Nephron (organoid): ENCODE measurements at regions not wholly inside any gene's neighbourhood (a gene's known extent, or its start where the extent isn't known, plus 50 kb on each side); places are given as distances from the start of the nearest gene placed in this dataset.
"Not testable (repeated sequence)": the region's sequence is repeated elsewhere in the genome, so short reads cannot be mapped to it uniquely, and the experiment has no call there.

Source experiments
- H3K27ac Mint-ChIP-seq, 3 experiments: 2 replicates each; pipeline ENCODE4 v1.8.0; 2020; ENCODE audit warnings: mixed read lengths in 3 of 3, mild to moderate bottlenecking in 2 of 3, moderate library complexity in 1 of 3
- H3K27me3 Mint-ChIP-seq: 2 replicates; pipeline ENCODE4 v1.8.0; 2021; ENCODE audit warnings: low read depth, mild to moderate bottlenecking, moderate library complexity, mixed read lengths
- H3K36me3 Mint-ChIP-seq: 2 replicates; pipeline ENCODE4 v1.8.0; 2020; ENCODE audit warnings: low read depth, mixed read lengths
- H3K4me1 Mint-ChIP-seq: 2 replicates; pipeline ENCODE4 v1.8.0; 2020; ENCODE audit warnings: mixed read lengths
- H3K4me3 Mint-ChIP-seq, 3 experiments: 2 replicates each; pipeline ENCODE4 v1.8.0; 2020; ENCODE audit warnings: mild to moderate bottlenecking in 3 of 3, mixed read lengths in 3 of 3, moderate library complexity in 2 of 3
- H3K9me3 Mint-ChIP-seq: 2 replicates; pipeline ENCODE4 v1.8.0; 2020; ENCODE audit warnings: mixed read lengths
- CTCF ChIP-seq, 3 experiments: fragments of 200-600 bp; sonication (generic); IDR thresholded peaks; one replicate each; pipeline ENCODE4 v1.5.0; 2021; ENCODE audit warnings: antibody characterized with exemption in 3 of 3; ENCODE audit not compliant: unreplicated experiment in 3 of 3

- Mint-ChIP-seq H3K27ac (no peak overlapping the region), H3K4me1 (no peaks in the 10 kb centered on the region), H3K27me3 (peaks cover 13% of the 10 kb centered on the region), H3K36me3 (no peaks in the 10 kb centered on the region), H3K4me3 (no peak overlapping the region), H3K9me3 (peaks cover 3% of the 10 kb centered on the region)
- TF ChIP-seq CTCF (IDR thresholded peaks at IDR 0.05; ENCODE audit: unreplicated experiment in 3 of 3): no peak
Observed at GRCh38 chr4:3599951-3600350, 67.7 kb upstream of the LRPAP1 start.

GRCh38 chr4:3598695-3599227, 66.5 kb upstream of the LRPAP1 start:
- no peak overlapping the region for H3K27ac Mint-ChIP-seq
- H3K4me3 Mint-ChIP-seq: no peak overlapping the region
- no peak for TF ChIP-seq CTCF (IDR thresholded peaks at IDR 0.05; ENCODE audit: unreplicated experiment in 3 of 3)

GRCh38 chr4:3597896-3598505, 65.8 kb upstream of the LRPAP1 start:
- Mint-ChIP-seq H3K9me3 (peaks cover 10% of the 10 kb centered on the region), H3K27me3 (peaks cover 13% of the 10 kb centered on the region)
- H3K27ac Mint-ChIP-seq, H3K4me3 Mint-ChIP-seq, H3K36me3 Mint-ChIP-seq, H3K4me1 Mint-ChIP-seq: not testable (repeated sequence)

More at GRCh38 chr4:3598695-3599227, 66.5 kb upstream of the LRPAP1 start:
- H3K27me3 Mint-ChIP-seq: peaks cover 13% of the 10 kb centered on the region
- H3K36me3 Mint-ChIP-seq: no peaks in the 10 kb centered on the region
- H3K4me1 Mint-ChIP-seq: no peaks in the 10 kb centered on the region
- peaks cover 8% of the 10 kb centered on the region for H3K9me3 Mint-ChIP-seq

- peaks cover 10% of the 10 kb centered on the region for H3K27me3 Mint-ChIP-seq
- not testable (repeated sequence) for H3K36me3 Mint-ChIP-seq, H3K9me3 Mint-ChIP-seq, H3K4me3 Mint-ChIP-seq, H3K4me1 Mint-ChIP-seq, H3K27ac Mint-ChIP-seq
Observed at GRCh38 chr4:3596957-3597733, 64.9 kb upstream of the LRPAP1 start.

GRCh38 chr4:3595627-3596291, 63.5 kb upstream of the LRPAP1 start:
- not testable (repeated sequence) for H3K27ac Mint-ChIP-seq, H3K4me1 Mint-ChIP-seq, H3K36me3 Mint-ChIP-seq, H3K4me3 Mint-ChIP-seq, H3K9me3 Mint-ChIP-seq, H3K27me3 Mint-ChIP-seq

- H3K36me3 Mint-ChIP-seq, H3K9me3 Mint-ChIP-seq, H3K4me1 Mint-ChIP-seq: not testable (repeated sequence)
Observed at GRCh38 chr4:3594751-3595150, 62.5 kb upstream of the LRPAP1 start.

GRCh38 chr4:3589946-3590924, 58.0 kb upstream of the LRPAP1 start:
- not testable (repeated sequence) for H3K27ac Mint-ChIP-seq, H3K36me3 Mint-ChIP-seq, H3K27me3 Mint-ChIP-seq, H3K9me3 Mint-ChIP-seq, H3K4me1 Mint-ChIP-seq, H3K4me3 Mint-ChIP-seq

More at GRCh38 chr4:3594751-3595150, 62.5 kb upstream of the LRPAP1 start:
- H3K4me3 Mint-ChIP-seq, H3K27ac Mint-ChIP-seq, H3K27me3 Mint-ChIP-seq: not testable (repeated sequence)

GRCh38 chr4:3589379-3589778, 57.2 kb upstream of the LRPAP1 start:
- not testable (repeated sequence) for H3K27me3 Mint-ChIP-seq, H3K4me1 Mint-ChIP-seq, H3K27ac Mint-ChIP-seq, H3K36me3 Mint-ChIP-seq, H3K4me3 Mint-ChIP-seq, H3K9me3 Mint-ChIP-seq

- not testable (repeated sequence) for H3K27me3 Mint-ChIP-seq, H3K4me1 Mint-ChIP-seq, H3K4me3 Mint-ChIP-seq, H3K36me3 Mint-ChIP-seq, H3K9me3 Mint-ChIP-seq, H3K27ac Mint-ChIP-seq
Observed at GRCh38 chr4:3588517-3589194, 56.4 kb upstream of the LRPAP1 start.

GRCh38 chr4:3586596-3586995, 54.4 kb upstream of the LRPAP1 start:
- not testable (repeated sequence) for H3K36me3 Mint-ChIP-seq, H3K9me3 Mint-ChIP-seq, H3K4me3 Mint-ChIP-seq, H3K27me3 Mint-ChIP-seq, H3K4me1 Mint-ChIP-seq, H3K27ac Mint-ChIP-seq

- H3K27ac Mint-ChIP-seq: peak overlapping the region; percentile 42 to 69 (median 69)
- H3K9me3 Mint-ChIP-seq, H3K36me3 Mint-ChIP-seq, H3K4me3 Mint-ChIP-seq, H3K27me3 Mint-ChIP-seq, H3K4me1 Mint-ChIP-seq: not testable (repeated sequence)
Observed at GRCh38 chr4:3585567-3585966, 53.3 kb upstream of the LRPAP1 start.
